Left ventricle myocardium superior (tissue), 1 donor: ENCODE measurements at regions not wholly inside any gene's neighbourhood (a gene's known extent, or its start where the extent isn't known, plus 50 kb on each side); places are given as distances from the start of the nearest gene placed in this dataset.

Experiments
- ATAC-seq: fragments of 200-7000 bp; cut with Tn5 transposase; one replicate; pipeline ENCODE4 v1.9.1; 2020; ENCODE audit warnings: mild to moderate bottlenecking, moderate library complexity
- DNase-seq: peaks from one replicate; pipeline ENCODE4 v3.0.0-alpha.2; 2020
- intact Hi-C: fragments of 100-400 bp; cut with micrococcal nuclease; formaldehyde crosslinking; loops from one replicate; pipeline ENCODE4 v1.11.0; 2022
- donor health status: DM: no; HTN: yes; CAD: no; lungs with severe emphysema.

DNA sequence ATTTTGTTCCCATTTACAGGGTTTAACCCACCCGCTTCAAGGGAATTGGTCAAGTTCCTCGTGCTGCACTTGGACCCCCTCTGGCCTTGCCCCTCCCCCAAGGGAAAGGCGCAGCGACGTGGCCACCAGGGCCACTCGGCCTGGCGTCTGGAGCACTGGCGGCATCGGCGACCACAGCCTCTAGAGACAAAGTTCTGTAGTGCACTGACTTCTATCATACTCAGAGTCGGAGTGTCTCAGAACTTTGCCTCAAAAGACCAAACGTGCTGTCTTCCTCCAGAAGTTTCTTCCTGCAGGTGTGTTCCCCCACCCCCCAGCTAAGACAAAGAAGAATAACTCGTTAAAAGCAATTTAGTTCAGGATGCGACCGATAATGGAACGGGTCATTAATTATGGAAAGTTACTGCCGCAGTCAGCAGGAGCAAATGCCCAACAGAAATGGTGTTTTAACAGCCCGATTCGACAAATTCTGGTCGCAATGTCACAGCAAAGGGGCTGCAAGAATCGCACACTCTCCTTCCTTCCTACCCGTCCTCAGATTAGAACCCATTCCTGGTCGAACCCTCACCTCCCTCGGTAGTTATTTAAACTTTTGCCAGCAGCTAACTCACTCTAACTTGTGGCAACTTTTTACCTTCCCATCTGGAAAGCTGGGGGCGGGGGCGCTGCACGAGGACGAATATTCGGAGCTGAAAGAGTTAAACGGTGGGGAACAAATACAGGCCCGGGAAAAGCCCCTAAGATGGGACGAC lies 202.1 kb upstream of the NFE2L3 start:
- no peak for ATAC-seq
- intact Hi-C loops = no loop called here
- no peak for DNase-seq

GRCh38 chr7:25950488-25951413 lies 201.2 kb upstream of the NFE2L3 start:
- DNase-seq (peak; percentile 92), ATAC-seq (peak; percentile 98)
- intact Hi-C loops = no loop called here

- no peak for ATAC-seq
- no peak for DNase-seq
- intact Hi-C loops = no loop called here
These were observed 200.4 kb upstream of the NFE2L3 start for GRCh38 chr7:25951414-25952260.

DNA sequence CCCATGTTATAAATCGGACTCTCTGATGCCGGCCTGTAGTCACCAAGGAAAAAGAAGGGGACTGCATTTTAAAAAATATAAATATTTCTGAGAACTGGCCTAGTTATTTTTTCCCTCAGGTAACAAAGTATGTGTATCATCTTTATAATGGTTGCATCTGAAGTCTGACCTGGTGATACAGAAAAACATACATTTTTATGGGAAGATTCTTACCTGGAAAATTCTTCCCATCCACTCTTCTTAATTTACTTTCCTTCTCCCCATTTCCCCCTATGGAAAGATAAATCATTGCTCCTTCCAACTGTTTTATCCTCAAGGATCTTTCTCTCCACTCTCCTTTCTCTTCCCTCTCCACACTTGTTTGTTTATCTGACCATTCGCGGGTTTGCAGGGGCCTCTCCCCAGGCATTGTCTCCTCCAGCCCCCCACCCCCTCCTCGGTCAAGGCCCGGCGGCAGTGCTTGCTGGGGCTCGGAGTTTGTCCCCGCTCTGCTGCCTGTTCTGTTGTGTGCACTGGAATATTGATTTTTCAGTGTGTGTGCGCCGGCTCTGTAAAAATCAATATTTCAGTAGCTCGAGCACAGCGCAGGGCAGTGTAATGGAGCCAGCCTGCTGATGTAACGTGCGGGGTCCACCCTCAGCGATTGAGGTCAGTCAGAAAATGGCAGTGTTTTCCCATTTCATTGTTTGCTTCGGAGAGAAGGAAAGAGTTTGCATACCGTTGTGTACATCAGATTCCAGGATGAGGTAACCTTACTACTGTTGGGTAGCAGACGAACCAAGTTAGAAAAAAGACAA lies 199.5 kb upstream of the NFE2L3 start:
- intact Hi-C loops = no loop called here

DNA sequence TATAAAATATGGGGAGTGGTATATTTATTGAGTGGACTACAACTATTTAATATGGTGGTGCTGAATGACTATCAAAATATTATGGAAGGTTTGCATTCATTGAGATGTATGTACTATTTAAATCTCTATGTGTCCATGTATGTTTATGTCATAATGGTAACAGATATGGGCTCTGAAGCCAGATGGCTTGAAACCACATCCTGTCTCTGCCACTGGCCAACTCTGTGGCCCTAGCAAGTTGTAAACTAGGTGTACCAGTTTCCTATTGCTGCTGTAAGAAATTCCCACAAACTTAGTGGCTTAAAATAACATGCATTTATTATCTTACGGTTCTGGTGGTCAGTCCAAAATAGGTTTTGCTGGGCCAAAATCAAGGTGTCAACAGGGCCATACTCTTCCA lies 198.1 kb upstream of the NFE2L3 start:
- intact Hi-C loops = no loop called here
- ATAC-seq = no peak
- no peak for DNase-seq

More for the DNA sequence above, 199.5 kb upstream of the NFE2L3 start:
- DNase-seq (no peak), ATAC-seq (no peak)

GRCh38 chr7:25954395-25954794 lies 197.6 kb upstream of the NFE2L3 start:
- ATAC-seq = no peak
- intact Hi-C loops = no loop called here
- no peak for DNase-seq

- ATAC-seq = no peak
- no peak for DNase-seq
- intact Hi-C loops = no loop called here
These were observed 192.7 kb upstream of the NFE2L3 start for GRCh38 chr7:25959168-25959734.

GRCh38 chr7:25963733-25964132 lies 188.3 kb upstream of the NFE2L3 start:
- intact Hi-C loops = no loop called here
- ATAC-seq (peak; percentile 86), DNase-seq (no peak)

GRCh38 chr7:25964483-25964991 lies 187.5 kb upstream of the NFE2L3 start:
- intact Hi-C loops = no loop called here
- ATAC-seq (peak; percentile 74), DNase-seq (no peak)

DNA sequence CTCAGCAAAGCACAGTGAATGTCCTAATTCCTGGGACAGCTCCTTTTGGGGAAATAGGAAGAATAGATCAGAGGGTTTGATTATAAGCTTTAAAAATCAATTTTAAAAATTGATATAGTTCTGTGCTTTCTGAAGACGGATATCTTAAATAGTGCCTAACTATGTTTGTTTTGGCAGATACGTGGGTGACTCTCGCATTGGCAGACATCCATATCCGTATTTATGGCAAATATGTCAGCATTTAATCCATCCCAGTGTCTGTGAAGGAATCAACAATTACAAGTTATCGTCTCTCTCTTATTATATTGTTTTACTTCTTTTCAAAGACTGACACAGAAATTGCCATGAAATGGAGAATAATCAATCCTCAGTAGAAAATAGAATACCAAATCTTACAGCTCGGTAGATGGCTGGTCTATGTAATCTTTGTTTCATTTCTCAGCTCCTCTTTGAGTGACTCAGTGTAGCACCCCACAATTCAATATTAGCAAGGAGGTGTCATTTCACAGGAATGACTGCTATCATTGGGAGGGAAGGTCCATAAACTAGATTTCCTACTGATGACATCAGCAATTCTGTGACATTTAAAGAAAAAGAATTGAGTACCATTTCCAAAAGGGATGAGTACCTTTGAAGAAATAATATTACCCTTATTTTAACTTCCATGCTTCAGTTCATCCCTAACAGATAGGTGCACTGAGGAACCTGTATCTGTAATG lies 186.4 kb upstream of the NFE2L3 start:
- DNase-seq (no peak), ATAC-seq (no peak)

DNA sequence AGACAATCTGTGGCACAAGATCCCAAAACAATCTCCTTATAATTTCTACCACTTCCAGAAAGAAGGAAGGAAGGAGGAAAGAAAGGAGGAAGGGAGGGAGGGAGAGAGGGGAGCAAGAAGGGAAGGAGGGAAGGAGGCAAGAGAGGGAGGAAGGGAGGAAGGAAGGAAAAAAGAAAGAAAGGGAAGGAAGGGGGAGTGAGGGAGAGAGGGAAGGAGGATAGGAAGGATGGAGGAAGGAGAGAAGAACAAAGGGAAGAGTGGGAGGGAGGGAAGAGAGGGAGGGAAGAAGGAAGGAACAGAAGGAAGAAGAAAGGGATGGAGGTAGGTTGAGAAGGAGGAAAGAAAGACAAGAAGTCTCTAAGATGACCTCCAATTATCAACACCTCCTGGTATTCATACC lies 185.5 kb upstream of the NFE2L3 start:
- intact Hi-C loops = no loop called here
- ATAC-seq (no peak), DNase-seq (no peak)

More for the DNA sequence above, 186.4 kb upstream of the NFE2L3 start:
- intact Hi-C loops = no loop called here

DNA sequence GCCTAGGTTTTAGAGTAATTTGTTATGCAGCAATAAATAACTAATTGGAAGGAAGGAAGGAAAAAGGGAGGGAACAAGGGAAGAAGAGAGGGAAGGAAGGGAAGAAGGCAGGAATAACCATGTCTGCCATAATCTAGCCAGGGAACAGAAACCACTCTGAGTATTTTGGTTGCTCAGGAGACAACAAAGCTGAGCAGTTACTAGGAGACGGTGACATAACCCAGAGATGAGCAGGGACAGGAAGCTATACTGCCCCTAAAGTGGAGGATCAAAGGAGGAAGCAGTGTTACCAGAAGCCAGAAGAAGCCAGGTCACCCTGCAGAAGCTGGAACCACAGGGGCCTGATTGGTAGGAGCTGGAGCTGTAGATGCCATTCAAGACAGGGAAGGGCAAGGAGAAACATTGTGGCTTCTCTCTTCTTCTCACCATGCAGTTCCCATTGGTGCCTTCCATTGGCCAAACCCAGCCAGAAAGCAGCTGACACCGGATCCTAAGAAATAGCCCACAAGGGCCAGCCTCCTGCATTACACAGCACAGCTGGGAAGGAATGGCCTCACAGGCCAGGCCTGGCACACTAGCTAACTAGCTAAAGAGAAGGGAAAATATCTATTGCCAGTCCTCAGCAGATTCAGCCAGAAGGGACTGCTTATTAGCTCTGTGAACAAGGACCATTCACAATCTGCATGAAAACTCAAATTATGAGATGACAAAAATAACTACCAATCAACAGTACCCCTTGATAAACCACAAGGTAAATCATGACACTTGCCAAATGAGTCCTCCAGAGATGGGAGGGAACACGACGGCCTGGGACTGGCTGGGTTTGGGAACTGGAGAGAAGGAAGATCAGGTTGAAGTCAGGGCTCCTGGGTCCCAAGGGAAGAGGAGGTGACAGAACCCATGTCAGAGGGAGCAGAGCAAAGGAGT lies 184.5 kb upstream of the NFE2L3 start:
- intact Hi-C loops = no loop called here
- no peak for DNase-seq
- no peak for ATAC-seq

GRCh38 chr7:25968205-25968993 lies 183.6 kb upstream of the NFE2L3 start:
- ATAC-seq (no peak), DNase-seq (no peak)
- intact Hi-C loops = no loop called here

GRCh38 chr7:25970356-25970755 lies 181.6 kb upstream of the NFE2L3 start:
- ATAC-seq (no peak), DNase-seq (no peak)
- intact Hi-C loops = no loop called here

GRCh38 chr7:25970911-25971310 lies 181.1 kb upstream of the NFE2L3 start:
- DNase-seq = no peak
- intact Hi-C loops = no loop called here
- no peak for ATAC-seq

DNA sequence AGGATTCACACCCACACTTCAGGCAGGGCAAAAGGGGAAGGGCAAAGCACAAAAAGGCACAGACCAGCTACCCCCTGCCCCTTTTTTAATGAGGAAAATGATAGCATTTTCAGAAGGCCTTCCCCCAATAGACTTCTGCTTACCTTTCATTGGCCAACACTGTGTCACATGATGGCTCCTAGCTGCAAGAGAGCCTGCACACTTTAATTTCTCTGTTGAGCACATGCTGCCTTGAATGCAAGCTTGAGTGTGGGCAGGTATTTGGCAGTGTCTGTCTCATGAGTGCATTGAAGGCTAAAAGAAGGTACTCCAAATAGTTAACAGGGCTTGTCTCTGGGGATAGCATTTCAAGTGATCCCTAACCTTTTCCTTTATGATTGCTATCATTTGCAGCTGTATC lies 175.4 kb upstream of the NFE2L3 start:
- DNase-seq = no peak

More for the DNA sequence above, 175.4 kb upstream of the NFE2L3 start:
- intact Hi-C loops = no loop called here
- ATAC-seq = no peak
